ENCODE measurements at regions not wholly inside any gene's neighbourhood (a gene's known extent, or its start where the extent isn't known, plus 50 kb on each side); places are given as distances from the start of the nearest gene placed in this dataset.

DNA sequence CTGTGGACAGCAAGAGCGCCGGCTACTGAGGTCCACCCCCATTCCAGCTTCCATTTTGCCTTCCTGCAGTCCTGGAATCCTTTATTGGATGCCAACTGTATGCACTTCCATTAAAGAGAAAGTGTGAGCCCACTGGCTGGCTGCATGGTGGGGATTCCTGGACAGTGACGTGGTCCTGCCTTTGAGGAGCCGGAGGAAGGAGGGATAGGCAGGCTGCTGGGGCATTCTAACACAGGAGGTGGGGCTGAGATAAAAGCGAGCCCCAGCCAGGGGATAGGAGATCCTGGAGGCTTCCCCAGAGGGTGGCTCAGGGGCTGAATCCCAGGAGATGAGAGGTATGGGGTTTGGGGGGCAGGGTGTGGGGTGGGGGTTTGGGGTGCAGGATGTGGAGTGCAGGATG is 984.7 kb downstream of the BRD1 start:
- Histone ChIP-seq H3K4me1 (ENCODE audit: insufficient read depth, low read length) (no peaks in the 10 kb centered on the region), H3K9ac (ENCODE audit: insufficient read depth, low read depth, low read length) (no peak overlapping the region), H3K36me3 (replicated peaks in 1 of 2; ENCODE audit: control insufficient read depth in 1 of 2, insufficient read depth in 2 of 2, low read length in 2 of 2) (no peaks in the 10 kb centered on the region), H3K27ac (ENCODE audit: extremely low read length, insufficient read depth, low read length) (no peak overlapping the region), H3K9me3 (ENCODE audit: low read length) (no peaks in the 10 kb centered on the region), H4K20me1 (ENCODE audit: insufficient read depth, low read length) (no peaks in the 10 kb centered on the region), H3K27me3 (ENCODE audit: control insufficient read depth in 1 of 2, insufficient read depth in 2 of 2, low read length in 2 of 2) (peaks cover 3 to 18% of the 10 kb centered on the region in 2 experiments; a peak in 3 of 5 replicates), H3K4me3 (replicated peaks in 1 of 3; ENCODE audit: insufficient read depth in 1 of 3, low read depth in 2 of 3, low read length in 3 of 3) (no peak overlapping the region), H3K79me2 (ENCODE audit: insufficient read depth, low read length) (no peaks in the 10 kb centered on the region), H3K4me2 (ENCODE audit: low read depth, low read length) (no peak overlapping the region), H2AFZ (ENCODE audit: low read length) (no peak overlapping the region)
- BruUV-seq (replicated peaks): no TSS peak
- DNase-seq (ENCODE audit: low spot score) (no peak), FAIRE-seq (no peak), ATAC-seq (no peak)
- no peak for TF ChIP-seq ZNF607 (CRISPR knock-in tag; IDR thresholded peaks at IDR 0.05; ENCODE audit: borderline replicate concordance)
- TF ChIP-seq ZNF274 (CRISPR knock-in tag; IDR thresholded peaks at IDR 0.05): no peak
- TF ChIP-seq ZNF121 (CRISPR knock-in tag; IDR thresholded peaks at IDR 0.05): no peak
- no peak for TF ChIP-seq SOX5 (CRISPR knock-in tag; IDR thresholded peaks at IDR 0.05; ENCODE audit: borderline replicate concordance)
- TF ChIP-seq PAX8 (CRISPR knock-in tag; IDR thresholded peaks at IDR 0.05; ENCODE audit: borderline replicate concordance): no peak
- TF ChIP-seq, protein P1, sequence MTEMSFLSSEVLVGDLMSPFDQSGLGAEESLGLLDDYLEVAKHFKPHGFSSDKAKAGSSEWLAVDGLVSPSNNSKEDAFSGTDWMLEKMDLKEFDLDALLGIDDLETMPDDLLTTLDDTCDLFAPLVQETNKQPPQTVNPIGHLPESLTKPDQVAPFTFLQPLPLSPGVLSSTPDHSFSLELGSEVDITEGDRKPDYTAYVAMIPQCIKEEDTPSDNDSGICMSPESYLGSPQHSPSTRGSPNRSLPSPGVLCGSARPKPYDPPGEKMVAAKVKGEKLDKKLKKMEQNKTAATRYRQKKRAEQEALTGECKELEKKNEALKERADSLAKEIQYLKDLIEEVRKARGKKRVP (CRISPR knock-in tag; IDR thresholded peaks at IDR 0.05): no peak
- TF ChIP-seq ZFP62 (CRISPR knock-in tag; IDR thresholded peaks at IDR 0.05): no peak
- TF ChIP-seq RARA (CRISPR knock-in tag; IDR thresholded peaks at IDR 0.05): no peak
- TF ChIP-seq, protein P2, sequence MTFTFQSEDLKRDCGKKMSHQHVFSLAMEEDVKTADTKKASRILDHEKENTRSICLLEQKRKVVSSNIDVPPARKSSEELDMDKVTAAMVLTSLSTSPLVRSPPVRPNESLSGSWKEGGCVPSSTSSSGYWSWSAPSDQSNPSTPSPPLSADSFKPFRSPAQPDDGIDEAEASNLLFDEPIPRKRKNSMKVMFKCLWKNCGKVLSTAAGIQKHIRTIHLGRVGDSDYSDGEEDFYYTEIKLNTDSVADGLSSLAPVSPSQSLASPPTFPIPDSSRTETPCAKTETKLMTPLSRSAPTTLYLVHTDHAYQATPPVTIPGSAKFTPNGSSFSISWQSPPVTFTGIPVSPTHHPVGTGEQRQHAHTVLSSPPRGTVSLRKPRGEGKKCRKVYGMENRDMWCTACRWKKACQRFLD (CRISPR knock-in tag; IDR thresholded peaks at IDR 0.05; ENCODE audit: borderline replicate concordance): no peak
- TF ChIP-seq ISX (CRISPR knock-in tag; conservative IDR thresholded peaks at IDR 0.05): no peak
- TF ChIP-seq, protein P3, sequence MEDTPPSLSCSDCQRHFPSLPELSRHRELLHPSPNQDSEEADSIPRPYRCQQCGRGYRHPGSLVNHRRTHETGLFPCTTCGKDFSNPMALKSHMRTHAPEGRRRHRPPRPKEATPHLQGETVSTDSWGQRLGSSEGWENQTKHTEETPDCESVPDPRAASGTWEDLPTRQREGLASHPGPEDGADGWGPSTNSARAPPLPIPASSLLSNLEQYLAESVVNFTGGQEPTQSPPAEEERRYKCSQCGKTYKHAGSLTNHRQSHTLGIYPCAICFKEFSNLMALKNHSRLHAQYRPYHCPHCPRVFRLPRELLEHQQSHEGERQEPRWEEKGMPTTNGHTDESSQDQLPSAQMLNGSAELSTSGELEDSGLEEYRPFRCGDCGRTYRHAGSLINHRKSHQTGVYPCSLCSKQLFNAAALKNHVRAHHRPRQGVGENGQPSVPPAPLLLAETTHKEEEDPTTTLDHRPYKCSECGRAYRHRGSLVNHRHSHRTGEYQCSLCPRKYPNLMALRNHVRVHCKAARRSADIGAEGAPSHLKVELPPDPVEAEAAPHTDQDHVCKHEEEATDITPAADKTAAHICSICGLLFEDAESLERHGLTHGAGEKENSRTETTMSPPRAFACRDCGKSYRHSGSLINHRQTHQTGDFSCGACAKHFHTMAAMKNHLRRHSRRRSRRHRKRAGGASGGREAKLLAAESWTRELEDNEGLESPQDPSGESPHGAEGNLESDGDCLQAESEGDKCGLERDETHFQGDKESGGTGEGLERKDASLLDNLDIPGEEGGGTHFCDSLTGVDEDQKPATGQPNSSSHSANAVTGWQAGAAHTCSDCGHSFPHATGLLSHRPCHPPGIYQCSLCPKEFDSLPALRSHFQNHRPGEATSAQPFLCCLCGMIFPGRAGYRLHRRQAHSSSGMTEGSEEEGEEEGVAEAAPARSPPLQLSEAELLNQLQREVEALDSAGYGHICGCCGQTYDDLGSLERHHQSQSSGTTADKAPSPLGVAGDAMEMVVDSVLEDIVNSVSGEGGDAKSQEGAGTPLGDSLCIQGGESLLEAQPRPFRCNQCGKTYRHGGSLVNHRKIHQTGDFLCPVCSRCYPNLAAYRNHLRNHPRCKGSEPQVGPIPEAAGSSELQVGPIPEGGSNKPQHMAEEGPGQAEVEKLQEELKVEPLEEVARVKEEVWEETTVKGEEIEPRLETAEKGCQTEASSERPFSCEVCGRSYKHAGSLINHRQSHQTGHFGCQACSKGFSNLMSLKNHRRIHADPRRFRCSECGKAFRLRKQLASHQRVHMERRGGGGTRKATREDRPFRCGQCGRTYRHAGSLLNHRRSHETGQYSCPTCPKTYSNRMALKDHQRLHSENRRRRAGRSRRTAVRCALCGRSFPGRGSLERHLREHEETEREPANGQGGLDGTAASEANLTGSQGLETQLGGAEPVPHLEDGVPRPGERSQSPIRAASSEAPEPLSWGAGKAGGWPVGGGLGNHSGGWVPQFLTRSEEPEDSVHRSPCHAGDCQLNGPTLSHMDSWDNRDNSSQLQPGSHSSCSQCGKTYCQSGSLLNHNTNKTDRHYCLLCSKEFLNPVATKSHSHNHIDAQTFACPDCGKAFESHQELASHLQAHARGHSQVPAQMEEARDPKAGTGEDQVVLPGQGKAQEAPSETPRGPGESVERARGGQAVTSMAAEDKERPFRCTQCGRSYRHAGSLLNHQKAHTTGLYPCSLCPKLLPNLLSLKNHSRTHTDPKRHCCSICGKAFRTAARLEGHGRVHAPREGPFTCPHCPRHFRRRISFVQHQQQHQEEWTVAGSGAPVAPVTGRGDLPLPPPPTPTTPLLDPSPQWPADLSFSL (CRISPR knock-in tag; IDR thresholded peaks at IDR 0.05): no peak
- TF ChIP-seq ZNF747 (CRISPR knock-in tag; IDR thresholded peaks at IDR 0.05; ENCODE audit: borderline replicate concordance): no peak
- no peak for TF ChIP-seq CBX1 (IDR thresholded peaks at IDR 0.05; ENCODE audit: low read depth)
- no peak for TF ChIP-seq ZBTB7A (CRISPR knock-in tag; IDR thresholded peaks at IDR 0.05)
- no peak for TF ChIP-seq PCBP2 (optimal IDR thresholded peaks at IDR 0.05; ENCODE audit: low read depth, low read length, poor library complexity, severe bottlenecking)
- TF ChIP-seq, protein P4, sequence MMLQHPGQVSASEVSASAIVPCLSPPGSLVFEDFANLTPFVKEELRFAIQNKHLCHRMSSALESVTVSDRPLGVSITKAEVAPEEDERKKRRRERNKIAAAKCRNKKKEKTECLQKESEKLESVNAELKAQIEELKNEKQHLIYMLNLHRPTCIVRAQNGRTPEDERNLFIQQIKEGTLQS (CRISPR knock-in tag; IDR thresholded peaks at IDR 0.05): no peak
- TF ChIP-seq SALL1 (CRISPR knock-in tag; IDR thresholded peaks at IDR 0.05): no peak
- CTCF ChIA-PET (ENCODE audit: low intra/inter-chr PET ratio, low total read pairs): no interaction called here
- intact Hi-C loops (cut with micrococcal nuclease; ENCODE audit: unreplicated experiment): no loop called here
- POLR2A ChIA-PET: no interaction called here
- 58% methylated on average over 5 of the region's 5 CpGs for WGBS (ENCODE audit: low lambda C conversion rate)
- in situ Hi-C loops (cut with HindIII; ENCODE audit: extremely low pct_ligation_motif_present, low pct_unique_long_range_greater_than_20kb): no loop called here

All from HepG2 (cell line).